OCI-LY7 (cell line): ENCODE measurements at regions not wholly inside any gene's neighbourhood (a gene's known extent, or its start where the extent isn't known, plus 50 kb on each side); places are given as distances from the start of the nearest gene placed in this dataset.

Experiments used
- BruUV-seq: library from RNA; stranded (reverse); fragments of 400-500 nt; replicated peaks from 2 replicates; lab custom pipeline; 2021; lab: Mats Ljungman, UMichigan
- CTCF ChIA-PET: fragments of 300-600 bp; sonication (Branson Sonifier 250); formaldehyde crosslinking; loops from one replicate; lab custom pipeline; 2022; ENCODE audit warnings: antibody characterized with exemption; ENCODE audit not compliant: unreplicated experiment; lab: Charles Lee
- POLR2A ChIA-PET: fragments of 300-600 bp; sonication (Branson Sonifier 250); formaldehyde crosslinking; loops from one replicate; lab custom pipeline; 2022; ENCODE audit warnings: antibody characterized with exemption; lab: Charles Lee
- DNase-seq: peaks from one replicate; pipeline ENCODE4 v3.0.0-alpha.2; 2015; ENCODE audit warnings: low spot score
- H2AFZ ChIP-seq: fragments of 200-600 bp; sonication (generic), shearing (Covaris generic); 2 replicates; pipeline ENCODE4 v1.6.1; 2014; ENCODE audit warnings: mild to moderate bottlenecking, antibody characterized with exemption, low read length, moderate library complexity
- H3K27ac ChIP-seq: fragments of 200-600 bp; sonication (generic); 2 replicates; pipeline ENCODE4 v1.5.1; 2014; ENCODE audit warnings: mixed run types, low read depth, mild to moderate bottlenecking, moderate library complexity, low read length, inconsistent platforms; ENCODE audit not compliant: poor library complexity, severe bottlenecking
- H3K36me3 ChIP-seq: fragments of 200-600 bp; sonication (generic); 2 replicates; pipeline ENCODE4 v1.6.1; 2014; ENCODE audit warnings: mild to moderate bottlenecking, antibody characterized with exemption, low read length, moderate library complexity, mixed read lengths; ENCODE audit not compliant: insufficient read depth
- H3K4me1 ChIP-seq: fragments of 200-600 bp; sonication (generic); 2 replicates; pipeline ENCODE4 v1.5.1; 2014; ENCODE audit warnings: mild to moderate bottlenecking, low read length; ENCODE audit not compliant: insufficient read depth, poor library complexity, severe bottlenecking
- H3K4me2 ChIP-seq: fragments of 200-600 bp; sonication (generic); 2 replicates; pipeline ENCODE4 v1.6.1; 2014; ENCODE audit warnings: mild to moderate bottlenecking, low read length
- H3K4me3 ChIP-seq: fragments of 200-600 bp; sonication (generic); 2 replicates; pipeline ENCODE4 v1.5.1; 2014; ENCODE audit warnings: mild to moderate bottlenecking, low read depth, low read length; ENCODE audit not compliant: poor library complexity, severe bottlenecking
- H3K79me2 ChIP-seq: fragments of 200-600 bp; sonication (generic); 2 replicates; pipeline ENCODE4 v1.6.1; 2016; ENCODE audit warnings: low read depth, mild to moderate bottlenecking, low read length, moderate library complexity, mixed read lengths; ENCODE audit not compliant: insufficient read depth
- H3K9me2 ChIP-seq: fragments of 200-600 bp; sonication (generic); 2 replicates; pipeline ENCODE4 v1.6.1; 2016; ENCODE audit warnings: mild to moderate bottlenecking, low read length, mixed read lengths; ENCODE audit not compliant: insufficient read depth
- H3K9me3 ChIP-seq: fragments of 200-600 bp; sonication (generic); 2 replicates; pipeline ENCODE4 v1.6.1; 2014; ENCODE audit warnings: mild to moderate bottlenecking, mixed run types, low read length, mixed read lengths
- H4K20me1 ChIP-seq: fragments of 200-600 bp; sonication (generic); 2 replicates; pipeline ENCODE4 v1.6.1; 2014; ENCODE audit warnings: mild to moderate bottlenecking, antibody characterized with exemption, low read length, moderate library complexity, mixed read lengths; ENCODE audit not compliant: insufficient read depth
- CTCF ChIP-seq: fragments of 200-600 bp; sonication (generic); conservative IDR thresholded peaks from 2 replicates; pipeline ENCODE4 v1.5.1; 2014; ENCODE audit warnings: mild to moderate bottlenecking, antibody characterized with exemption, low read length, moderate library complexity, mixed read lengths
- EZH2phosphoT487 ChIP-seq: fragments of 200-600 bp; sonication (generic); IDR thresholded peaks from 2 replicates; pipeline ENCODE4 v1.6.1; 2018; ENCODE audit warnings: low read depth, borderline replicate concordance, mild to moderate bottlenecking, mixed run types, antibody characterized with exemption, low read length, moderate library complexity, mixed read lengths
- intact Hi-C: fragments of 100-400 bp; cut with micrococcal nuclease; formaldehyde crosslinking; loops from one replicate; pipeline ENCODE4 v1.10.0; 2022; ENCODE audit not compliant: unreplicated experiment

DNA sequence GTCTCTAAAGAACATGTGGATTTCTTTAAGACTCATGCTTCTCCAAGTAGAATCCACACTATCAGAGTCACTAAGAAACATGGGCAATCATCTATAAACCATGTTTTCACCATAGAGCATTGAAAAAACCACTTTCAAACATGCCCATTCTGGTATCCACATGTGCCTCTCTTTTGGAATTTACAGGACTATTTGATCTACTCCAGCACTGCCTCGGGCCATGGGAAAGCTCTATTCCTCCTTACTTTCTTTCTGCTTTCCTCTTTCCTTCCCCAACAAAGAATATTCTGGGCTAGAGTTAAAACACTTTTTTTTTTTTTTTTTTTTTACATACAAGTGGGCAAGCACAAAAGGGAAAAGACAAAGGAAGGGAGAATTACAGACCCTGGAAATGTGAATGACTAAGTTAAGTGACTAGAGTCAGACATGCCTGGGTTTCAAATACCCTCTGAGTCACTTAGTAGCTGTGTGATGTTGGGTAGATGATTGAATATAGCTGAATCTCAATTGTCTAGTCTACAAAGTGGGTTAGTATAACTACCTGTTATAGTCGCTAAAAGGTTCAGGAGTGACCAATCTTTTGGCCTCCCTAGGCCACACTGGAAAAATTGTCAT, 847.7 kb upstream of the INTU start:
- CTCF ChIA-PET = no interaction called here

DNA sequence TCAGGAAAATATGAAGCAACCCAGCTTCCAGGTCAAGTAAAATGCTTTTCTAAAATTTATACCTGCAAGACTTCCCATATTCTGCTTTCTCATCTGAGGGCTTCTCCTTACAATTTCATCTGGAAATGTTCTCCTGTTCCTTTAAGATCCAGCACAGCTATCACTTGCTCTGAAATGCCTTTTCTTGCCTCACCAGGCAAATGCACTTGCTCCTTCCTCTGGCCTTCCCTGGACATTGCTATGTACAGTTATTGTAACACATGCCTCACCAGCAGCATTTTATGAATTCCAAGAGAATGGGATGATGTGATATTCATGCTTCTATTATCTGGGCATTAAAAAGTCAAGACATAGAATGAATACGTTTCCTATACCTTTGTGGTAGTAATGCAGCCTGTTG, 842.1 kb upstream of the INTU start:
- ChIA-PET CTCF (no interaction called here), POLR2A (no interaction called here)
- no peaks in the 10 kb centered on the region for H3K9me2 ChIP-seq
- H3K4me1 ChIP-seq = no peaks in the 10 kb centered on the region
- DNase-seq = no peak
- no peaks in the 10 kb centered on the region for H3K9me3 ChIP-seq
- H3K4me3 ChIP-seq = no peak overlapping the region
- no peak for TF ChIP-seq CTCF
- TF ChIP-seq EZH2phosphoT487 = no peak
- H3K27ac ChIP-seq = no peak overlapping the region
- H3K36me3 ChIP-seq = no peaks in the 10 kb centered on the region
- no TSS peak for BruUV-seq
- H4K20me1 ChIP-seq = no peaks in the 10 kb centered on the region
- H3K4me2 ChIP-seq = no peak overlapping the region
- no peaks in the 10 kb centered on the region for H3K79me2 ChIP-seq
- intact Hi-C loops = no loop called here
- H2AFZ ChIP-seq = no peak overlapping the region

More for the DNA sequence above, 847.7 kb upstream of the INTU start:
- TF ChIP-seq CTCF = no peak
- TF ChIP-seq EZH2phosphoT487 = no peak
- Histone ChIP-seq H3K36me3 (no peaks in the 10 kb centered on the region), H3K79me2 (no peaks in the 10 kb centered on the region), H3K27ac (no peak overlapping the region), H4K20me1 (no peaks in the 10 kb centered on the region), H3K9me2 (no peaks in the 10 kb centered on the region), H3K4me2 (no peak overlapping the region), H2AFZ (no peak overlapping the region), H3K4me1 (no peaks in the 10 kb centered on the region), H3K9me3 (no peaks in the 10 kb centered on the region), H3K4me3 (no peak overlapping the region)
- DNase-seq = no peak
- no TSS peak for BruUV-seq
- POLR2A ChIA-PET = interaction anchor here (0.7 kb wide), 1 partner anchor 159 kb away, joined by 5 read pairs; no protein-coding TSS in a partner anchor
- intact Hi-C loops = no loop called here

GRCh38 chr4:126794363-126794762, 838.4 kb upstream of the INTU start:
- intact Hi-C loops = no loop called here
- Histone ChIP-seq H3K27ac (no peak overlapping the region), H3K9me2 (no peaks in the 10 kb centered on the region), H3K9me3 (no peaks in the 10 kb centered on the region), H3K79me2 (no peaks in the 10 kb centered on the region), H3K4me1 (no peaks in the 10 kb centered on the region), H2AFZ (no peak overlapping the region), H3K4me3 (no peak overlapping the region), H3K4me2 (no peak overlapping the region), H3K36me3 (no peaks in the 10 kb centered on the region), H4K20me1 (no peaks in the 10 kb centered on the region)
- DNase-seq = no peak
- ChIA-PET CTCF (no interaction called here), POLR2A (no interaction called here)
- TF ChIP-seq EZH2phosphoT487 (no peak), CTCF (no peak)
- no TSS peak for BruUV-seq
